ENCODE measurements at regions not wholly inside any gene's neighbourhood (a gene's known extent, or its start where the extent isn't known, plus 50 kb on each side); places are given as distances from the start of the nearest gene placed in this dataset.

- peaks cover 12% of the 10 kb centered on the region for H3K9me3 Mint-ChIP-seq
- TF ChIP-seq, protein P1, sequence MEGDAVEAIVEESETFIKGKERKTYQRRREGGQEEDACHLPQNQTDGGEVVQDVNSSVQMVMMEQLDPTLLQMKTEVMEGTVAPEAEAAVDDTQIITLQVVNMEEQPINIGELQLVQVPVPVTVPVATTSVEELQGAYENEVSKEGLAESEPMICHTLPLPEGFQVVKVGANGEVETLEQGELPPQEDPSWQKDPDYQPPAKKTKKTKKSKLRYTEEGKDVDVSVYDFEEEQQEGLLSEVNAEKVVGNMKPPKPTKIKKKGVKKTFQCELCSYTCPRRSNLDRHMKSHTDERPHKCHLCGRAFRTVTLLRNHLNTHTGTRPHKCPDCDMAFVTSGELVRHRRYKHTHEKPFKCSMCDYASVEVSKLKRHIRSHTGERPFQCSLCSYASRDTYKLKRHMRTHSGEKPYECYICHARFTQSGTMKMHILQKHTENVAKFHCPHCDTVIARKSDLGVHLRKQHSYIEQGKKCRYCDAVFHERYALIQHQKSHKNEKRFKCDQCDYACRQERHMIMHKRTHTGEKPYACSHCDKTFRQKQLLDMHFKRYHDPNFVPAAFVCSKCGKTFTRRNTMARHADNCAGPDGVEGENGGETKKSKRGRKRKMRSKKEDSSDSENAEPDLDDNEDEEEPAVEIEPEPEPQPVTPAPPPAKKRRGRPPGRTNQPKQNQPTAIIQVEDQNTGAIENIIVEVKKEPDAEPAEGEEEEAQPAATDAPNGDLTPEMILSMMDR (IDR thresholded peaks at IDR 0.05) = no peak
- H3K4me1 Mint-ChIP-seq = peaks cover 40% of the 10 kb centered on the region
- H3K27me3 Mint-ChIP-seq (ENCODE audit: low read depth, poor library complexity) = no peaks in the 10 kb centered on the region
- no peak overlapping the region for H3K4me3 Mint-ChIP-seq
- no peaks in the 10 kb centered on the region for H3K36me3 Mint-ChIP-seq (ENCODE audit: low read depth)
- no peak overlapping the region for H3K27ac Mint-ChIP-seq
- no peak for DNase-seq
Measured at GRCh38 chr21:15134701-15135470, 70.1 kb upstream of the NRIP1 start.

- H3K36me3 Mint-ChIP-seq (ENCODE audit: low read depth) = no peaks in the 10 kb centered on the region
- TF ChIP-seq, protein P1 (IDR thresholded peaks at IDR 0.05) = no peak
- H3K9me3 Mint-ChIP-seq = peaks cover 12% of the 10 kb centered on the region
- no peaks in the 10 kb centered on the region for H3K27me3 Mint-ChIP-seq (ENCODE audit: low read depth, poor library complexity)
- no peak for DNase-seq
- no peak overlapping the region for H3K27ac Mint-ChIP-seq
- peaks cover 46% of the 10 kb centered on the region for H3K4me1 Mint-ChIP-seq
- H3K4me3 Mint-ChIP-seq = no peak overlapping the region
Measured at GRCh38 chr21:15135867-15136629, 71.2 kb upstream of the NRIP1 start.

- no peaks in the 10 kb centered on the region for H3K36me3 Mint-ChIP-seq (ENCODE audit: low read depth)
- no peak for DNase-seq
- no peaks in the 10 kb centered on the region for H3K27me3 Mint-ChIP-seq (ENCODE audit: low read depth, poor library complexity)
- no peak overlapping the region for H3K4me3 Mint-ChIP-seq
- TF ChIP-seq, protein P1 (IDR thresholded peaks at IDR 0.05) = no peak
- peaks cover under 1% of the 10 kb centered on the region for H3K9me3 Mint-ChIP-seq
- H3K4me1 Mint-ChIP-seq = peaks cover 51% of the 10 kb centered on the region
- no peak overlapping the region for H3K27ac Mint-ChIP-seq
Measured at GRCh38 chr21:15138490-15138889, 73.7 kb upstream of the NRIP1 start.

GRCh38 chr21:15139898-15140297, 75.1 kb upstream of the NRIP1 start:
- TF ChIP-seq, protein P1 (IDR thresholded peaks at IDR 0.05) = no peak
- H3K36me3 Mint-ChIP-seq (ENCODE audit: low read depth) = no peaks in the 10 kb centered on the region
- H3K27ac Mint-ChIP-seq = peak overlapping the region; percentile 96
- no peaks in the 10 kb centered on the region for H3K27me3 Mint-ChIP-seq (ENCODE audit: low read depth, poor library complexity)
- H3K4me1 Mint-ChIP-seq = peaks cover 51% of the 10 kb centered on the region
- H3K4me3 Mint-ChIP-seq = peak overlapping the region; percentile 61
- peak; percentile 8 for DNase-seq
- no peaks in the 10 kb centered on the region for H3K9me3 Mint-ChIP-seq

DNA sequence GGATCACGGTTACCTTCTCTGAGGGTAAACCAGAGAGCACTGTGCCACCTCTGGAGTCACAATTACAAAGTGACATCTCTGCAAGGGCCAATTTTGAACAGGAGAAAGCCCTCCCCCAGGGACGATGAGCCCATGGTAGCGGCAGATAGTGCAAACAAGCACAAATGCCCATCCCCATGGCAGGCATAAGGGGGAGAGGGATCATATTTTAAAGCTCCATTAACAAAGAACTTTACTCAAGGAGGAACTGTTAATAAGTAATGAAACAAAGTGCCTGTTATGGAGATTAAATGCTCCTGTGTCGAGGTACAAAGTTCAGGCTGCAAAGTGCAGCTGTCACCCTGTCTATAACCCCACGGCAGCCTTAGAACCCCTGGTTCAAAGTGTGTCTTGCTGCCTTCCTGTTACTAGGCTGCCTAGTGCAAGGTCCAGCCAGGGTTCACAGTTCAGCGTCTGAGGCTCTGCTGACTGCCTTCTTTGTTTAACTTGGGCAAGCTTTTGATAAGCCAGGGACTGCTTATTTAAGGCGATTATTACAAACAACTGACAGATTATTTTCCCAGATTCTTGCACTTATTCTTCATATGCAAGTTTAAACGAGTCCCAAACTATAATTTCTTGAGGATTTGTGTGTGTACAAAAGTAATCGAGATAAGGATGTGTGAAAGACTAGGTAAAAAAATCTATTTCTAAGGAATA, 75.7 kb upstream of the NRIP1 start:
- Mint-ChIP-seq H3K27ac (peak overlapping the region; percentile 96), H3K36me3 (ENCODE audit: low read depth) (no peaks in the 10 kb centered on the region), H3K4me3 (peak overlapping the region; percentile 61), H3K4me1 (peaks cover 51% of the 10 kb centered on the region), H3K27me3 (ENCODE audit: low read depth, poor library complexity) (no peaks in the 10 kb centered on the region), H3K9me3 (no peaks in the 10 kb centered on the region)
- DNase-seq = peak; percentile 31
- TF ChIP-seq, protein P1 (IDR thresholded peaks at IDR 0.05) = no peak

All from nephron progenitor cell (in vitro differentiated cells).